NT2/D1 (cell line): ENCODE measurements at regions not wholly inside any gene's neighbourhood (a gene's known extent, or its start where the extent isn't known, plus 50 kb on each side); places are given as distances from the start of the nearest gene placed in this dataset.

Experiments used
- SUZ12 ChIP-seq: IDR thresholded peaks from 2 replicates; pipeline ENCODE4 v1.6.1; 2011; ENCODE audit not compliant: insufficient read length, insufficient read depth; ENCODE audit errors: extremely low read depth
- YY1 ChIP-seq: IDR thresholded peaks from 2 replicates; pipeline ENCODE4 v1.6.1; 2011; ENCODE audit not compliant: insufficient read length, insufficient read depth
- ZNF274 ChIP-seq: IDR thresholded peaks from 2 replicates; pipeline ENCODE4 v1.6.1; 2011; ENCODE audit warnings: mild to moderate bottlenecking, low read depth, low read length

- no peak for TF ChIP-seq YY1
- no peak for TF ChIP-seq ZNF274
- TF ChIP-seq SUZ12: no peak
Observed at GRCh38 chr6:121000381-121000780, 333.9 kb downstream of the TBC1D32 start.
